ENCODE measurements at regions not wholly inside any gene's neighbourhood (a gene's known extent, or its start where the extent isn't known, plus 50 kb on each side); places are given as distances from the start of the nearest gene placed in this dataset.

GRCh38 chr7:79882922-79883321, 251.7 kb upstream of the GNAI1 start:
- no peak for TF ChIP-seq EZH2 (IDR thresholded peaks at IDR 0.05; ENCODE audit: insufficient read depth, poor library complexity, severe bottlenecking)
- no peak for TF ChIP-seq EZH2phosphoT487 (IDR thresholded peaks at IDR 0.05; ENCODE audit: insufficient read depth, low read depth)

Measured in GM23248 (cell line).